CD4-positive, alpha-beta T cell treated with Interleukin-21 for 1 hour (primary cell): ENCODE measurements at regions not wholly inside any gene's neighbourhood (a gene's known extent, or its start where the extent isn't known, plus 50 kb on each side); places are given as distances from the start of the nearest gene placed in this dataset.
"Not testable (repeated sequence)": the region's sequence is repeated elsewhere in the genome, so short reads cannot be mapped to it uniquely, and the experiment has no call there.

Experiments
- DNase-seq: peaks from one replicate; pipeline ENCODE4 v3.0.0-alpha.2; 2020

GRCh38 chr3:15903759-15904720, 106.3 kb upstream of the ANKRD28 start:
- DNase-seq = no peak

- no peak for DNase-seq
These were observed 107.3 kb upstream of the ANKRD28 start for GRCh38 chr3:15905041-15905440.

GRCh38 chr3:15907403-15907802, 109.6 kb upstream of the ANKRD28 start:
- not testable (repeated sequence) for DNase-seq

- DNase-seq = no peak
These were observed 121.2 kb upstream of the ANKRD28 start for GRCh38 chr3:15918988-15919387.

GRCh38 chr3:15919971-15920370, 122.2 kb upstream of the ANKRD28 start:
- no peak for DNase-seq

- peak; percentile 5 for DNase-seq
These were observed 126.0 kb upstream of the ANKRD28 start for GRCh38 chr3:15923640-15924405.

- no peak for DNase-seq
These were observed 127.1 kb upstream of the ANKRD28 start for GRCh38 chr3:15924914-15925313.

- DNase-seq = no peak
These were observed 129.1 kb upstream of the ANKRD28 start for GRCh38 chr3:15926871-15927270.

GRCh38 chr3:15927969-15928368, 130.2 kb upstream of the ANKRD28 start:
- no peak for DNase-seq

GRCh38 chr3:15929944-15930571, 132.3 kb upstream of the ANKRD28 start:
- no peak for DNase-seq

- DNase-seq = no peak
These were observed 134.8 kb upstream of the ANKRD28 start for GRCh38 chr3:15932348-15933300.

GRCh38 chr3:15933439-15934139, 135.8 kb upstream of the ANKRD28 start:
- no peak for DNase-seq

GRCh38 chr3:15934389-15935195, 136.8 kb upstream of the ANKRD28 start:
- no peak for DNase-seq

- no peak for DNase-seq
These were observed 138.5 kb upstream of the ANKRD28 start for GRCh38 chr3:15936312-15936711.

- no peak for DNase-seq
These were observed 142.9 kb upstream of the ANKRD28 start for GRCh38 chr3:15940641-15941040.

GRCh38 chr3:15941457-15941856, 143.7 kb upstream of the ANKRD28 start:
- DNase-seq = not testable (repeated sequence)

GRCh38 chr3:15941958-15942357, 144.2 kb upstream of the ANKRD28 start:
- DNase-seq = no peak

- DNase-seq = no peak
These were observed 144.7 kb upstream of the ANKRD28 start for GRCh38 chr3:15942462-15942861.

- no peak for DNase-seq
These were observed 145.2 kb upstream of the ANKRD28 start for GRCh38 chr3:15942936-15943335.

GRCh38 chr3:15948388-15948787, 150.6 kb upstream of the ANKRD28 start:
- DNase-seq = no peak
